ENCODE measurements at regions not wholly inside any gene's neighbourhood (a gene's known extent, or its start where the extent isn't known, plus 50 kb on each side); places are given as distances from the start of the nearest gene placed in this dataset.
A peak's percentile ranks its signal among the peaks of the same experiment; 100 is the strongest.

DNA sequence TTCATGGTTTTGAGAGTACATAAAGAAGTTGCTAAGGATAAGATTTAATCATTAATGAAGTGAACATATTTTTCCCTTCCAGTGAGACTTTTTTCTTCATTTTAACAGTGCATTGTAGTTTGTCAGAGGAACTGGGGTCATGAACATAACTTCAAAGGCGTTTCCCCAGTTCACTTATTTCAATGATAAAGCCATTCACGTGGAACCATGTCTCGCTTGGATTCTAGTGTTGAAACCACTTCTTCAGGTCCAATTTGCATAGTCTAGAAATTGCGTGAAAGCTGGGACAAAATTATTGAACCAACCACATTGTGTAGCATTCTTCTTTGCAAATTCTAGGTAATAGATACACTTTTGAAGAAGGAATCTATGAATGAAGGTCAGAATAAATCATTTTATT lies 197.0 kb downstream of the CLIC5 start:
- H3K4me1 Mint-ChIP-seq (ENCODE audit: unreplicated experiment) = peaks cover 21% of the 10 kb centered on the region
- H3K27ac Mint-ChIP-seq = no peak overlapping the region
- H3K9me3 Mint-ChIP-seq = no peaks in the 10 kb centered on the region
- TF ChIP-seq, protein P1, sequence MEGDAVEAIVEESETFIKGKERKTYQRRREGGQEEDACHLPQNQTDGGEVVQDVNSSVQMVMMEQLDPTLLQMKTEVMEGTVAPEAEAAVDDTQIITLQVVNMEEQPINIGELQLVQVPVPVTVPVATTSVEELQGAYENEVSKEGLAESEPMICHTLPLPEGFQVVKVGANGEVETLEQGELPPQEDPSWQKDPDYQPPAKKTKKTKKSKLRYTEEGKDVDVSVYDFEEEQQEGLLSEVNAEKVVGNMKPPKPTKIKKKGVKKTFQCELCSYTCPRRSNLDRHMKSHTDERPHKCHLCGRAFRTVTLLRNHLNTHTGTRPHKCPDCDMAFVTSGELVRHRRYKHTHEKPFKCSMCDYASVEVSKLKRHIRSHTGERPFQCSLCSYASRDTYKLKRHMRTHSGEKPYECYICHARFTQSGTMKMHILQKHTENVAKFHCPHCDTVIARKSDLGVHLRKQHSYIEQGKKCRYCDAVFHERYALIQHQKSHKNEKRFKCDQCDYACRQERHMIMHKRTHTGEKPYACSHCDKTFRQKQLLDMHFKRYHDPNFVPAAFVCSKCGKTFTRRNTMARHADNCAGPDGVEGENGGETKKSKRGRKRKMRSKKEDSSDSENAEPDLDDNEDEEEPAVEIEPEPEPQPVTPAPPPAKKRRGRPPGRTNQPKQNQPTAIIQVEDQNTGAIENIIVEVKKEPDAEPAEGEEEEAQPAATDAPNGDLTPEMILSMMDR (conservative IDR thresholded peaks at IDR 0.05) = no peak
- DNase-seq (ENCODE audit: extremely low spot score, unreplicated experiment) = no peak
- H3K4me3 Mint-ChIP-seq = no peak overlapping the region
- H3K27me3 Mint-ChIP-seq = peaks cover 3% of the 10 kb centered on the region
- no peaks in the 10 kb centered on the region for H3K36me3 Mint-ChIP-seq

DNA sequence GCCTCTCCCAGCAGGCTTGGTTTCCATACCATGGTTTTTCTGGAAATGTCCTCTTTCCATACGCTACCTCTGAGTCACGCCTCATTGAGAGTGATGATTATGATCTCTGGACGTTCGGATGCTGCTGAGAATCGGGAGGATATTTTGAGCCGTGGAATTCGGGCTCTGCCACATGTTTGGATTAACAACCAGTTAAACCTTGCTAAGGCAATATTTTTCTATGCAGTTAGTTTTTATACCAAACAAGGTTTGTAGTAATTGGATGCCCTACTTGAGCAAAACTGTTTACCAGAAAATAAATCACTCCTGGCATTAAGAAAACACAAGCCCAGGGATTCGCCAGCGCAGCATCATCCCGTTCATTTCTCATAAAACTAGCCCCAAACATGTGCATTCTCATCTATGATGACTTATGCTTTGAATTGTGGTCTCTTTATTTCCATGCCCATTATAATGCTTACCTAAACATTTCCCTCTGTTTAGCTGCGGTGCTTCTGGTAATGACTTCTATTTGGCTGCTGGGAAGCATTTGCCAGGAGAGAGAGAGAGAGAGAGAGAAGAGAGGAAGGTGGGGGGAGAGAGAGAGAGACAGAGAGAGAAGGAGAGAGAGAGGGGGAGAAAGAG lies 198.9 kb downstream of the CLIC5 start:
- Mint-ChIP-seq H3K4me3 (no peak overlapping the region), H3K36me3 (no peaks in the 10 kb centered on the region), H3K27ac (no peak overlapping the region), H3K27me3 (peaks cover 3% of the 10 kb centered on the region), H3K4me1 (ENCODE audit: unreplicated experiment) (peaks cover 21% of the 10 kb centered on the region), H3K9me3 (no peaks in the 10 kb centered on the region)
- TF ChIP-seq, protein P1 (conservative IDR thresholded peaks at IDR 0.05) = no peak
- DNase-seq (ENCODE audit: extremely low spot score, unreplicated experiment) = no peak

DNA sequence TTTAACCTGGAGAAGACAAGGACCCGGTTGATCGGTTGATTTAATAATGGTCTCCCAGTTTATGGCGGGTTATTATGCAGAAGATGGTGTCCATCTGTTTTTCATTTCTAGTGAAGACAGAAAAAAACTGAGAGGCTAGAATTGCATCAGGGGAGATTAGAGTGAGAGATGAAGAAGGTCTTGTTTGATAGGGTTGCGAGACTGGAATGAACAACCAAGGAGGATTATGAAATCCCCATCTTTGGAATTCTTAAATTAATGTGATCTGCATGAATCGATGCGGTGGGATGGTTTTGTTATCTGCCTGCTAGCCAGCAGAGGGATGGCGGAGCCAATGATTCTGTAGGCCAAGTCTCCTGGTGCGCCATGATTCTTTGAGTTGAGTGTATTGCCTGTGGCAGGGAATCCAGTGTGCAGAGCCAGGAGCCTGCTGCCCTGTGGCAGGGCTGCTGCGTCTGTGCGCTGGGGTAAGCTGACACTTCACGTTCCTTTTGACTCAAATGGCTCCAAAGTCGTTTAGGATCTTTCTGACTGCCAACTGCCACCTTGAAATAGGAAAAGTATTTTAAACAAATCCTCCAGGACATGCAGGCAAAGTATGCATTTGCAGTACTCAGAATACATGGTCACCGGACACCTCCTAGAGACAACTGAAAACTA lies 200.1 kb downstream of the CLIC5 start:
- peak overlapping the region; percentile 6 for H3K4me3 Mint-ChIP-seq
- no peak overlapping the region for H3K27ac Mint-ChIP-seq
- peaks cover 21% of the 10 kb centered on the region for H3K4me1 Mint-ChIP-seq (ENCODE audit: unreplicated experiment)
- DNase-seq (ENCODE audit: extremely low spot score, unreplicated experiment) = no peak
- TF ChIP-seq, protein P1 (conservative IDR thresholded peaks at IDR 0.05) = no peak
- peaks cover 9% of the 10 kb centered on the region for H3K27me3 Mint-ChIP-seq
- no peaks in the 10 kb centered on the region for H3K9me3 Mint-ChIP-seq
- H3K36me3 Mint-ChIP-seq = no peaks in the 10 kb centered on the region

DNA sequence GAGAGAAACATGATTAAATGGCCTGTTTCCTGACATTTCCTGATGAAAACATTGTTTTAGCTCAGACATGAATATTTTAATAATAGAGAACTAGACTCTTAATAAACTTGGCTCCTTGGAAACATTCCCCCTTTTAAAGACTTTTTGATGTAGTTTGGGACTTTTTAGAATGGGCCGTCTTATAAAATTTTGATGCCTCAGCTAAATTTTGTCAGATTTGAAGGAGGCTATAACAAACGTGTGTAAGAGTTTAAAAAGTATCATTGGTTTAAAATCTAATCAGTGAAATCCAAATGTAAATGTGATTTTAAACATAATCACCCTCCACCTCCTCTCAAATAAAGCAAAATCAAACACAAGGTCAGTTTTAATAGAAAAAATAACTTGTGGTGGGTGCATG lies 200.9 kb downstream of the CLIC5 start:
- Mint-ChIP-seq H3K27ac (no peak overlapping the region), H3K36me3 (no peaks in the 10 kb centered on the region), H3K4me3 (no peak overlapping the region), H3K27me3 (peaks cover 7% of the 10 kb centered on the region), H3K9me3 (no peaks in the 10 kb centered on the region), H3K4me1 (ENCODE audit: unreplicated experiment) (peaks cover 21% of the 10 kb centered on the region)
- TF ChIP-seq, protein P1 (conservative IDR thresholded peaks at IDR 0.05) = no peak
- no peak for DNase-seq (ENCODE audit: extremely low spot score, unreplicated experiment)

DNA sequence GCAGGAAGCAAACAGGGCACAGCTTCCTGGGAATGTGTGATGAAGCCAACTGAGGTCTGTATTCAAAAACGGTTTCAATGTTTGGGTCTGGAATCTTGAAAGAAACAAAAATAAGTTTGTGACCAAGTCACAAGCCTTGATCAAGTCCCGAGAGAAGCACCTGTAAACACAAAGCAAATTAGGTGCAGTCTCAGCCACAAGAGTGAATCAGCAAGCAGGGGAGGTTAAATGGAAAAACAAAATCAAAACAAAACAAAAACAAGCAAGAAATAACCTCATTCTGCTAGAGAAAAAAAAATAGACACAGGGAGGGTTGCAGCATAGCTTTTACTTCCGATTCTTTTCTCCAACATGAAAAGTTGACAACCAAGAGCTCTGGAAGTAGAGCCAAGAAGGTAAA lies 201.7 kb downstream of the CLIC5 start:
- no peak overlapping the region for H3K27ac Mint-ChIP-seq
- H3K4me3 Mint-ChIP-seq = no peak overlapping the region
- H3K36me3 Mint-ChIP-seq = no peaks in the 10 kb centered on the region
- H3K9me3 Mint-ChIP-seq = no peaks in the 10 kb centered on the region
- H3K27me3 Mint-ChIP-seq = peaks cover 7% of the 10 kb centered on the region
- H3K4me1 Mint-ChIP-seq (ENCODE audit: unreplicated experiment) = peaks cover 21% of the 10 kb centered on the region
- TF ChIP-seq, protein P1 (conservative IDR thresholded peaks at IDR 0.05) = no peak
- DNase-seq (ENCODE audit: extremely low spot score, unreplicated experiment) = no peak

Measured in type B pancreatic cell (in vitro differentiated cells).